DOHH2 (cell line): ENCODE measurements at regions not wholly inside any gene's neighbourhood (a gene's known extent, or its start where the extent isn't known, plus 50 kb on each side); places are given as distances from the start of the nearest gene placed in this dataset.

ENCODE experiments used
- EZH2phosphoT487 ChIP-seq: fragments of 200-600 bp; sonication (generic); IDR thresholded peaks from 2 replicates; pipeline ENCODE4 v1.6.1; 2017; ENCODE audit warnings: borderline replicate concordance, mild to moderate bottlenecking, antibody characterized with exemption, low read length, moderate library complexity, mixed read lengths
- TF ChIP-seq, protein P1 (sequence below): fragments of 200-600 bp; sonication (generic); IDR thresholded peaks from one replicate; pipeline ENCODE4 v1.5.1; 2014; ENCODE audit warnings: antibody characterized with exemption, mild to moderate bottlenecking, low read depth, low read length; ENCODE audit not compliant: poor library complexity, severe bottlenecking

DNA sequence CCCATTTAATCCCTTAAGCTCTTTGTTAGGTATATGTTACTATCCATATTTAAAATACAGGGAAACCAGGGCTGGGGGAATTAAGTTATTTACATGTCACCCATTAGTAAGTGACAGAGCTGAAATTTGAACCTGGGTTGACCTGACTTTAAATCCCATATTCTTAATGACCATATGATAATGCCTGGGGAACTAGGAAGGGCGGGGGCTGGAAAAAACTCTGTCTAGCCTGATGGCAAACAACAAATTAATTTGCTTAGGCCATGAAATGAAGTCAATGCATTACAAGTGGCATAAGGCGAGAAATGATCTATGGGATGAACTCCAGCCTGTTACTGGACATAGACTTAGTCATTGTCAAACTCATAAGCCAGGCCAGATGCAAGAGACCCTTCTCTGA lies 325.7 kb upstream of the WWC1 start:
- TF ChIP-seq, protein P1, sequence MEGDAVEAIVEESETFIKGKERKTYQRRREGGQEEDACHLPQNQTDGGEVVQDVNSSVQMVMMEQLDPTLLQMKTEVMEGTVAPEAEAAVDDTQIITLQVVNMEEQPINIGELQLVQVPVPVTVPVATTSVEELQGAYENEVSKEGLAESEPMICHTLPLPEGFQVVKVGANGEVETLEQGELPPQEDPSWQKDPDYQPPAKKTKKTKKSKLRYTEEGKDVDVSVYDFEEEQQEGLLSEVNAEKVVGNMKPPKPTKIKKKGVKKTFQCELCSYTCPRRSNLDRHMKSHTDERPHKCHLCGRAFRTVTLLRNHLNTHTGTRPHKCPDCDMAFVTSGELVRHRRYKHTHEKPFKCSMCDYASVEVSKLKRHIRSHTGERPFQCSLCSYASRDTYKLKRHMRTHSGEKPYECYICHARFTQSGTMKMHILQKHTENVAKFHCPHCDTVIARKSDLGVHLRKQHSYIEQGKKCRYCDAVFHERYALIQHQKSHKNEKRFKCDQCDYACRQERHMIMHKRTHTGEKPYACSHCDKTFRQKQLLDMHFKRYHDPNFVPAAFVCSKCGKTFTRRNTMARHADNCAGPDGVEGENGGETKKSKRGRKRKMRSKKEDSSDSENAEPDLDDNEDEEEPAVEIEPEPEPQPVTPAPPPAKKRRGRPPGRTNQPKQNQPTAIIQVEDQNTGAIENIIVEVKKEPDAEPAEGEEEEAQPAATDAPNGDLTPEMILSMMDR, result no peak
- TF ChIP-seq EZH2phosphoT487, result no peak
